GM13977 (cell line): ENCODE measurements at regions not wholly inside any gene's neighbourhood (a gene's known extent, or its start where the extent isn't known, plus 50 kb on each side); places are given as distances from the start of the nearest gene placed in this dataset.

Source experiments
- DNase-seq: peaks from one replicate; pipeline ENCODE4 v3.0.0; 2012; ENCODE audit warnings: low spot score
- CTCF ChIP-seq: IDR thresholded peaks from 2 replicates; pipeline ENCODE4 v1.5.1; 2012; ENCODE audit warnings: mild to moderate bottlenecking, control low read depth; ENCODE audit not compliant: insufficient read depth; ENCODE audit errors: extremely low read depth, missing control alignments
- in situ Hi-C: fragments of 300-500 bp; cut with MboI; formaldehyde crosslinking; loops from one replicate; pipeline ENCODE4 v1.12.0; 2022; ENCODE audit warnings: low sequenced_read_pairs, low pct_unique_long_range_greater_than_20kb, mixed read lengths, inconsistent platforms; ENCODE audit not compliant: unreplicated experiment

GRCh38 chr4:181529537-181529936 is 713.7 kb upstream of the TENM3 start:
- no peak for TF ChIP-seq CTCF
- in situ Hi-C loops = no loop called here
- DNase-seq = no peak

GRCh38 chr4:181536196-181536746 is 706.9 kb upstream of the TENM3 start:
- in situ Hi-C loops = no loop called here
- DNase-seq = no peak
- no peak for TF ChIP-seq CTCF

- in situ Hi-C loops = no loop called here
- no peak for TF ChIP-seq CTCF
- no peak for DNase-seq
Measured at GRCh38 chr4:181536811-181537434, 706.3 kb upstream of the TENM3 start.

GRCh38 chr4:181538431-181538830 is 704.8 kb upstream of the TENM3 start:
- in situ Hi-C loops = no loop called here
- DNase-seq = no peak
- no peak for TF ChIP-seq CTCF

GRCh38 chr4:181541396-181541795 is 701.8 kb upstream of the TENM3 start:
- in situ Hi-C loops = no loop called here
- TF ChIP-seq CTCF = no peak
- DNase-seq = no peak

- TF ChIP-seq CTCF = no peak
- in situ Hi-C loops = no loop called here
- no peak for DNase-seq
Measured at GRCh38 chr4:181548873-181549575, 694.2 kb upstream of the TENM3 start.
